ENCODE measurements at regions not wholly inside any gene's neighbourhood (a gene's known extent, or its start where the extent isn't known, plus 50 kb on each side); places are given as distances from the start of the nearest gene placed in this dataset.

DNA sequence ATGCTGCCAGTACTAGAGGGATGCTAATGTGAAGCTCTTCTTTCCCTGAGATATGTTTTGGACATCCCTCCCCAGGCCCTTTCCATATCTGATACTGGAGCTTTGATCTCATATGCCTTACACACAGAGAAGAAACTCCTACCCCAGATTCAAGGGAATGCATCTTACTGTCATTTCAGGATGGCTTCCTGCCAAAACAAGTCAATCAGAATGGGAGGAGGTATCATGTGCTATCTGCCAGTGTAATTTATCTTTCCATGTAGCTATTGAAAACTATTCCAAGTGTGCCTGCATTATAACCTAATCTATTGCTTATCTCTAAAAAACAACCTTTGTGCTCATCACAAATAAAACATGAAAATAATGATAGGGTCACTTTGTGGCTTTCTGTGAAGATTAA lies 269.9 kb upstream of the SETBP1 start:
- TF ChIP-seq, protein P1, sequence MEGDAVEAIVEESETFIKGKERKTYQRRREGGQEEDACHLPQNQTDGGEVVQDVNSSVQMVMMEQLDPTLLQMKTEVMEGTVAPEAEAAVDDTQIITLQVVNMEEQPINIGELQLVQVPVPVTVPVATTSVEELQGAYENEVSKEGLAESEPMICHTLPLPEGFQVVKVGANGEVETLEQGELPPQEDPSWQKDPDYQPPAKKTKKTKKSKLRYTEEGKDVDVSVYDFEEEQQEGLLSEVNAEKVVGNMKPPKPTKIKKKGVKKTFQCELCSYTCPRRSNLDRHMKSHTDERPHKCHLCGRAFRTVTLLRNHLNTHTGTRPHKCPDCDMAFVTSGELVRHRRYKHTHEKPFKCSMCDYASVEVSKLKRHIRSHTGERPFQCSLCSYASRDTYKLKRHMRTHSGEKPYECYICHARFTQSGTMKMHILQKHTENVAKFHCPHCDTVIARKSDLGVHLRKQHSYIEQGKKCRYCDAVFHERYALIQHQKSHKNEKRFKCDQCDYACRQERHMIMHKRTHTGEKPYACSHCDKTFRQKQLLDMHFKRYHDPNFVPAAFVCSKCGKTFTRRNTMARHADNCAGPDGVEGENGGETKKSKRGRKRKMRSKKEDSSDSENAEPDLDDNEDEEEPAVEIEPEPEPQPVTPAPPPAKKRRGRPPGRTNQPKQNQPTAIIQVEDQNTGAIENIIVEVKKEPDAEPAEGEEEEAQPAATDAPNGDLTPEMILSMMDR (IDR thresholded peaks at IDR 0.05): no peak
- no peak for TF ChIP-seq POLR2A (IDR thresholded peaks at IDR 0.05)
- TF ChIP-seq POLR2AphosphoS5 (IDR thresholded peaks at IDR 0.05): no peak
- TF ChIP-seq EP300 (IDR thresholded peaks at IDR 0.05): no peak
